Muscle of arm (tissue), 1 donor: ENCODE measurements at regions not wholly inside any gene's neighbourhood (a gene's known extent, or its start where the extent isn't known, plus 50 kb on each side); places are given as distances from the start of the nearest gene placed in this dataset.
A peak's percentile ranks its signal among the peaks of the same experiment; 100 is the strongest.

Experiments
- DNase-seq: peaks from one replicate; pipeline ENCODE4 v3.0.0-alpha.2; 2013

DNA sequence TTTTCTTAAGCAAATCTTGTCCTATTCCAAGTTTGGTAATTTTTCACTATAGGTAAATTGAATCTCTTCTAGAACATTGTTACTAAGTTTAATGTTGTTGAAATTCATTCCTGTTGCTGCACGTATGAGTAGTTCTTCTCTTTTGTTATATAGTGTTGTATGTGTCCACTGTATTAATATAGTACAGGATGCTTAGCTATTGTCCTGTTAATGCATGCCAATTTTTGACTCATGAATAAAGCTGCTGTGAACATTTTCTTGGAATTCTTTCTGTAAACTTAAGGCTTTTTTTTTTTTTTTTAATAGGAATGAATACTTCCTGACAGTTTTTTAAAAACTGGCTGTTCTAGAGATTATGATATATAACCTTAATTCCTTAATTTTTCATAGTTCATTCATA, 326.9 kb downstream of the SLC4A3 start:
- DNase-seq = peak; percentile 20

- DNase-seq = no peak
Measured at GRCh38 chr2:219957820-219958219, 330.4 kb downstream of the SLC4A3 start.

DNA sequence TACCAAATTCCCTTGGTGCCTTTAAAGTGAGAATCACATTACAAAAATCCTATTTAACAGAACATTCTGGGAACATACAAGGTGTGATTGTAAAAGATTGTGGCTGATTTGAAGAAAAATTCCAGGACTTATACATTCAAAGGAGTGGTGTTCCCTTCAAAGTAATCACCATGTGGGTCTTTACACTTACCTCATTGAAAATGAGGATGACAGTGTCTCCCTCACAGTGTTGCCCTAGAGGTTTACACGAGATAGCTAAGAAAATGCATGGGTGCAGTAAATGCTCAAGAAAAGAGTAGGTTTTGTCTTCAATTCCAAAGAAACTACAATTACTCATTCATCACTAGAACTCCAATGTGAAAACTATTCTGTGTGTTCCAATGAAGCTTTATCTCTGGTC, 331.5 kb downstream of the SLC4A3 start:
- DNase-seq = no peak

GRCh38 chr2:219959471-219959870, 332.0 kb downstream of the SLC4A3 start:
- no peak for DNase-seq

DNA sequence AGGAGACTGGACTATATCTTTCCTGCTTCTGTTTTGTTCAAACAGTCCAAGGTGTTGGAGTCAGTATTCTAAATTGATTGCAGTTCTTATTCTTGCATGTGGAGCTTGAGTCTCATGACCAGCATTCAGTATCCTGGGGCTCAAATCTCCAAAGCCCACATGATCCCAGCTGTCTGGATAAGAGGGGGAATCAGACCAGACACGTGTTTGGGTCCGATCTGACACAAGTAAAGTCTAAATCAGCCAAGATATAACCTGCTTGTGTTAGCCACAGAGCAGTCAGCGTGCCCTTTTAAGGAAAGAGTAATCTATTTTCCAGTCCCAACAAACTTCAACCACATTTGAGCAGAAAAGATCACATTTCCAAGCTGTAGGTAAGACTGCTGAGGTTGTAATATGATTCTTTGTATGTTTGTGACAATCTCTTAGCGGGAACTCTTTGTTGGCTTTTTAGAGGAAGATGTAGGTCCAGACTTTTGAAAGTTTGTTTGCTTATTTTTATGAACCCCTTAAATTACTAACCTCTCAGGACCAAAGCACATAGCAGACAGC, 334.6 kb downstream of the SLC4A3 start:
- DNase-seq = peak; percentile 7

DNA sequence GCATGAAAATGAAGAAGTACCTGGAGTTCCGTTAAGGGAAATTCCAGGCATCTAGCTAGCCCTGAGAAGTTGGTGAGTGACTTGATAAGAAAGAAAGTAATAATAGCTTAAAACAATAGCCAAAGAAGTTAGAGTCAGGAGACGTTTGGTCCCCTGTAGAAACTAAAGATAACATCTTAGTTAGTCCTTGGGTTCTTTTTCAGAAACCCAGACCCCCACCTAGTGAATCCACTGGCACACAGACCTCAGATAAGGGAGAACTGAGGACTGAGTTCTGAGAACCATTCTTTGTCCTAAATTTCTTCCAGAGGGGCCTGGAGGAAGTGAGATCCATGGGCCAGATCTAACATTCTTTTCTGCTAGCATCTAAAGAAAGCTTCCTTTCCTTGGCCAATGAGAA, 335.4 kb downstream of the SLC4A3 start:
- no peak for DNase-seq

DNA sequence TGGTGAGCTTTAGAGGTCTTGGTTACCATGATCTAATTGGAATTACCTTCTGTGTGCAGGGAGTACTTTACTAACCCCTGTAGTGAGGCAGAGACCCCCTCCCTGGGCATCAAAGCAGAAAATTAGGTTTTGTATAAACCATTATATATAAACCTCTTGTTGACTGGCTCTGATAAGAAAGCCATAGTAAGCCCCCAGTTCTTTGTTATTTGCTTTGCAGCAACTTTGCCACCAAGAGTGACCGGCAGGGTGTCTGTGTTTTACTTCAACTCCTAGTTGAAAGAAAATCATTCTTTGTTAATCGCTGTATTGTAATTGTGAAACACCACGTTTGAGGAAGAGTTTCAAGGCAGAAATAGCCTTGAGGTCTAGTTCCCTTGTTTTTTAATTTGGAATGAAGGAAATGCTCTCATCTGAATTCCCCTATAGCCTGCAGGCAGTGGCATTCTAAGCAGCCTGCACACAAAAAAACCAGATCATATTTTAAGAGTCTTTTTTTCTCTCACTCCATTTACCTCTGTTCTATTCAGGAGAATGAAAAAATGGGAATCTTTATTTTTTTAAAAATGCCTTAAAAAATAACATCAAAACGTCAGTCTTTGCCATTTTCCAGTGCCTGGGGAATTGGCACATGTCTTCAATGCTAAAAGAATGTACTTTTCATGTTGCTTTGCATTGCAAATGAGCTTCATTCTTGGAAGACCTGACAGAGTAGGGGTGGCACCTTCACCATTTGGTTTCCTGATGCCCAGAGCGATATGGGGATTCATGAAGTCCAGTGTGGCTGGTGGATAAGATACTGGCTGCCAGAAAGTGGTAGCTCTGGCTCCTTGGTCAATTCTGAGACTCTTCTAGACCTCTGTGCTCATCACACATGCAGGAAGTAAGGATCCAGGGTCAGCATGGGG, 338.1 kb downstream of the SLC4A3 start:
- no peak for DNase-seq

DNA sequence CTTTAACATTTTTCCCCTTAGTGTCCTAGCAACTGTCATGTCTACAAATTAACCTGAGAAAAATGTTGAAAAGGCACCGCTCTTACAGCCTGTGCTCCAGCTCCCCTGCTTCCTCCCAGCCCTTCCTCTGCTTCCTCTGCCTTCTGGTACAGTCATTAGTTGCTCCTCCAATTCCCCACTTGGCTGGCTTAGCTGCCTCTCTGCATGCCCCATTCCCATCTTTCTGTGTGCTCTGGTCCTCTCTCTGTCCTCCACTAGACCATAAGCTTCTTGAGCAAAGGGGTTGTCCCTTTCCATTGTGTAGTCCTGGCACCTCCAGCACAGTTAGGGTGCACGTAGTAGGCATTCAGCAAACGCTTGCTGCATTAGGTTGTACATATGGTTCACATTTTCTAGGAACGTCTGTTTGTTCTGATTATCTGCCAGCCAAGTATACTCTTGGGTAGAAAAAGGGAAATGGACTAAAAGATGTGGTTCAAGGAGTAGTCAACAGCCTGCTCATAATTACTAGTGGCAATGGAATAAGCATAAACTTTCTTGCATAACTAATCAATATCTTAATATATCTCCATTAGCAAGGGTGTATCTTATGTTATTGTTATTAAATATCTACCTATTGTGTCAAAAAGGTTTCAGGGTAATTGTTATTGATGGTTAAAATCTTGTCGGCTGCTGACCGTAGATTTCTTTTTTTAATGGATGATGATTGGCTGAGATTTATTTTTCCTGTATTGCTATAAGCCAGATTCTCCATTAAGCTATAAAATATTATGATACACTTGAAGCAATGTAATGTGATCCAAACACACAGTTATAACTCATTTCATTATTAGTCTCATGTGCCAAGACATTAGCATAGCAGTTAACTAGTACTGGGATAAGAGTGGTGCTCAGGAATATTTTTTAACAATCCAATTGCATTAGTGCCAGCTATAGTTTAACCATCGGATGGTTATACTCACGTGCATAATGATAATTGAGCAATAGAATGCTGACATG, 340.1 kb downstream of the SLC4A3 start:
- peak; percentile 66 for DNase-seq

DNA sequence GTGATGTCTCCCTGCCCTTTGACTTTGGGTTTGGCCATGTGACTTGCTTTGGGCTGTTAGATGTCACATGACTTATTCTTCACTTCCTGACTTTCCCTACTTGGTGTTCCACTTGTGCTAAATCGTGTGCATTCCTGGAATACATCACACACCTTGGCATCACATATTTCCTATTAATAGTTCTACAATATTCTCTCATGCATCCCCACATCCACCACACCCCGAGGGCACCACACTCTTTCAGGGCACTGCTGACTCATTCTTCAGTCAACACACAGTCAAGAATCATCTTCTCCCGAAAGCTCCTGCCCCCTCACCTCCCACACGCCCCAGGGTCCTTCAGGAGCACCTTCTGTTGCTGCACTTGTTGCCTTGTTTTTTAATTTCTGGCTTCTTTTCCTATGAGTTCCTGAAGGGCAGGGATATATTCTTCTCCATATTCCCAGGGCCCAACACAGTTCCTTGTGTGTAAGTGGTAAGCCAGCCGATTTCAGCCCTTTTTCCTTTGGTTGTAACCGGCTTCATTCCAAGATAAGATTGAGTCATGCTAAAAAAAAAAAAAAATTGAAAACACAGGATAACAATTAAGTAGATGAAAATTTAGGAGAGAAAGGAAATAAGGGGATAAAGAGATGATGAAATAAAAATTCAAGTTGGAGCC, 341.4 kb downstream of the SLC4A3 start:
- DNase-seq = no peak

- DNase-seq = no peak
Measured at GRCh38 chr2:219969508-219969907, 342.1 kb downstream of the SLC4A3 start.

DNA sequence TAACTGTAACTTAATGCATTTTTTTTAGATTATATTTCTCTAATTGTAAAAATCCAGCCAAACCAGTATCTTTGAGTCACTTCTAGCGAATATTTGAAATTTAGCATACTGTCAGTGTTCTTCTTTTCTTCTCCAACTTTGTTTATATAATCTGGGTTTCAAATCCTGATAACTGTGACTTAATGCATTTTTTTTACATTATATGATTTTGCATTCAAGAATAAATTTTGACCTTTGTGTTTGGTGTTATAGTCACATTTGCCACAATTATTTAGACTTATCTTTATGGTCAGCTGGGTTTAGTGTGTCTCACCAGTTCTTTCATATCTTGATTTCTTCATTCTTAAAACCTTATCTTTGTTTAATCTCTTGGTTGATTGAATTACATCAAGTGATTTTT, 345.7 kb downstream of the SLC4A3 start:
- DNase-seq = no peak

DNA sequence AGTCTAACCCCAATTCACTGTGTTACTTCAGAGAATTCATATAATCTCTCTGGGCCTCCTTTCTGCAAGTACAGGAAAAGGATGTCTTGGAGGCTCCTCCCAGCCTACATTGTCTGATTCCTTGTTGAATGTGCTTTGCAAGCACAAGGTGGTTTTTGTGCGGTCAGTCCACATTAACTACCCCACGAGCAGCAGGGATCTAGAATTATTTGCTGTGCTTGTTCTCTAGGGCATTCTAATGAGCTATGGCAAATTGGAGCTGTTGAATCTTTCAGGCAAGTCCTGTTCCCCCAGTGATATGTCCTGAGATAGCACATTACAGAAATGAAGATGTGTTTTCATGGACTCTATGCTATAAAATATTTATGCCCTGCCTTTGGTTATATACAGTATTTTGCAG, 349.4 kb downstream of the SLC4A3 start:
- no peak for DNase-seq

- DNase-seq = no peak
Measured at GRCh38 chr2:219980638-219981037, 353.2 kb downstream of the SLC4A3 start.

DNA sequence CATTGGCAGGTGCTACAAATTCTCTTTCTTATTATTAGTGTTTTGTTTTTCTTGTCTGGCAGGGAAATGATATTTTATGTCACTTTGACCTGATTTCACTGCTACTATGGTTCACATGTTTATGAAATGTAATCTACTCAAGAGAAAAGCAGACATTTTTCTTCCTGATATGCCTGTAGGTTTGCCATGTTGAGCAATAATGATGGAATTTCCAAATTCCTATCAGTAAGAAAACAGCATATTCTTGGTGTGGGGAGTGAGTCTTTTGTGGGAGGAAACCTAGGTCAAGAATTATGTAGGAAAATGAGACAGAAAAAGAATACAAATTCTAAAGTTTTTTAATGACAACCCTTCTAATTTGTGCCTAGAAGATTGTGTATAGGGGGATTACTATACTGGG, 356.4 kb downstream of the SLC4A3 start:
- no peak for DNase-seq

- DNase-seq = no peak
Measured at GRCh38 chr2:219985017-219985416, 357.6 kb downstream of the SLC4A3 start.

GRCh38 chr2:219987830-219988229, 360.4 kb downstream of the SLC4A3 start:
- DNase-seq = no peak

DNA sequence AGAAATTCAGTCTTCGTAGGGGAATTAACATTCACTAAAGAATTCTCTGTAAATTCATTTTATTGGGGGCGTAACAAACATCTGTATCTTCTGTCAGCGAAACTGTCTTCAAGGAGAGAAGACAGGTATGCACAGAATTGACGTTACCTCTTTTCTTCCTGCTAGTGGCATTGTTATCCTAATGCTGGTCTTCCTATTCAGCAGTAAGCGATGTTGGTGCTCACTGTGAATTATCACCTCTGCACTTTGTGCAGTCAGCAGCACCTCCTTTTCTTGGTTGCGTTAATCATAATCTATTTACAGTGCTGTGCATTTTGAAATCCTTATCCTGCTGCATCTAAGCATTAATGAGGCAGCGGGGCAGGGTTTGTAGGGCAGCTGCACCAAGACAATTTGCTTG, 362.3 kb downstream of the SLC4A3 start:
- no peak for DNase-seq

DNA sequence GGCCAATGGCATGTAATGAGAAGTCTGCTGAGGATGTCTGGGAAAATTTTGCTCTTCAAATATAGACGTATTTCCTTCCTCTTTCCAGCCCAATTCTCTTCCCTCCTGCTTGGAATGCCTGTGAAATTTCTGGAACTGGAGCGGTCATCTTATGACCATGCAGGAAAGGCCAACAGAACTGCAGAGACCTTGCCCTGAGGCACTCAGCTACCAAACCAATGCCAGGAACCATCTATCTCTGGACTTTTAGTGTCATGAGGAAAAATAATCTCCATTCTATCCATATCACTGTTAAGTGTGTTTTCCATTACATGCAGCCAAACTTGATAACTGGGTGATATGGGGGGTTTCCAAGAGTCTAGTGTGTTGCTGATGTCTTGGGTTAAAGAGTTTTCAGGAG, 363.7 kb downstream of the SLC4A3 start:
- no peak for DNase-seq

DNA sequence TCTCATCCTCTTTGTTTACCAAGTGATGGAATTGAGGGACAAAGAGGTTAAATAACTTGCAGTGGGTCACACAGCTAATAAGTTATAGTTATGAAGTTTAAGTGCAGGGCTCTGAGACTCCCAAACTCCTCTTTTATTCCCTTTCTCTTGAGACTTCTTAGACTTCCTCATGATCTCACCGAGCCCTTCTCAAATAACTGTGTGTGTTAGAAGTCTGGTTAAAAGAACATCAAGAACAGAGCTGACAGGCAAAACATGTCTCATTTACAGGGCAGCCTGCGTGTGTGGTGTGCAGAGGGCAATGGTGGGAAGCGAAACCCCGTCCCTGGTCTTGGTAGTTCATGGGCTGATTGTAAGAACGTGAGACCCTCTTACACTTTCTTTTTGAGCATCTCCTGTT, 368.0 kb downstream of the SLC4A3 start:
- no peak for DNase-seq

DNA sequence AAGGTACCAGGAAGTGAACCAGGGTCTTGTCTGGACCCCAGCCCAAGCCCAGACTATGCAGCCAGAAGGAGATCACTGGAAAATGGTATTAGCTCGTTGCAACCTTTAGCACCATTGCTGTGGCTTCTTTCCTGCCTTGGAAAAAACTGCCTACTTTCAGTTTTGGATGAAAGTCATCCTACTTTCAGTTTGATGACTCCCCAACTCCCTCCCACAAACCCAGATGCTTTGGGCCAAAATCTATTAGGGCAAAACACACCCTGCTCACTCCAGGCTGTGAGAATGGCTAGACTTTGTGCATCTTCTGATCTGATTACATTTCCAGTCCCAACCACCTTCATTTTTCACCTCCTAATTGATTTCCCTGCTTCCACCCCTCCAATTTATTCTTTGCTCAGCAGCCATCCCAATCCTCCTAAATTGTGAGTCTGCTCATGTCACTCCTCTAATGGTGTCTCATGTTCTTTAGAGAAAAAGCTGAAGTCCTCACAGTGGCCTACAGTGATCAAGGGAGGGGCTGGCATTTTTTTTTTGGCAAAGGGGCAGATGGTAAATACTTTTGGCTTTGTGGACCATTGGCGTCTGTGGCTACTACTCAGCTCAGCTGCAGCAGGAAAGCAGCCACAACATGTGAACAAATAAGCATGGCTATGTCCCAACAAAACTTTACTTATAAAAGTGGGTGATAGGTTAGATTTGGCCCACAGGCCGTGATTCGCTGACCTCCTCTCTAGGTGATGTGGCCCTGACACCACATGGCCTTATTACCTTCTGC, 368.7 kb downstream of the SLC4A3 start:
- DNase-seq = no peak

DNA sequence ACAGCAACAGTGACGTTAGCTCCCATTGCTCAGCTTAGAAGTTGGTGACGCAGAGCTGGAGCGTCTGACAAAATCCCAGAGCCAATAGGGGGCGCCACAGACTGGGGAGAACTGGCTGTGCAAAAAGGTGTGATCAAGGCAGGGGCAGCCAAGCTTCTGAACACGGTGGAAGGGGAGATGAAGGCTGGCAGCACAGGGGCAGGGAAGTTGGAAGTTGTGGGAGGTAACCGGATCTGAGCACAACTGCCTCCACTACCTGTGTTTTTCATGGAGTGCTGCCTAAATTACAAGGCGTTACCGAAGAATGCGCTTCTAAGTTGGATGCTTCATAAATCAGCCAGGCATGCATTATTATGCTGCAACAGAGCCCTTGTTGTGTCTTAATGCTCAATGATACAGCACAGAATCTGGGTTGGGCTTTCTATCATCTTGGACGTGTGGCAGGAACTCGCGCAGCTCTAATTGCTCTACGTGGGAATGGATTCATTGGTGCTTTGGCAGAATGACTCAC, 370.0 kb downstream of the SLC4A3 start:
- DNase-seq = no peak
